ENCODE measurements at regions not wholly inside any gene's neighbourhood (a gene's known extent, or its start where the extent isn't known, plus 50 kb on each side); places are given as distances from the start of the nearest gene placed in this dataset.

- TF ChIP-seq CTCF (IDR thresholded peaks at IDR 0.05): no peak
- TF ChIP-seq POLR2A (IDR thresholded peaks at IDR 0.05): no peak
- TF ChIP-seq POLR2AphosphoS5 (IDR thresholded peaks at IDR 0.05): no peak
Measured at GRCh38 chr5:57594436-57594835, 111.8 kb upstream of the ACTBL2 start.

All from breast epithelium (tissue), 3 donors.